Neural crest cell (in vitro differentiated cells): ENCODE measurements at regions not wholly inside any gene's neighbourhood (a gene's known extent, or its start where the extent isn't known, plus 50 kb on each side); places are given as distances from the start of the nearest gene placed in this dataset.

Experiments used
- DNase-seq: peaks from one replicate; pipeline ENCODE4 v3.0.0; 2021; ENCODE audit warnings: low read depth, mixed read lengths, low spot score
- H3K27ac Mint-ChIP-seq: one replicate; pipeline ENCODE4 v1.8.0; 2021; ENCODE audit warnings: mild to moderate bottlenecking, mixed read lengths; ENCODE audit not compliant: unreplicated experiment
- H3K27me3 Mint-ChIP-seq: 2 replicates; pipeline ENCODE4 v1.8.0; 2021; ENCODE audit warnings: low read depth, mild to moderate bottlenecking, mixed read lengths
- H3K36me3 Mint-ChIP-seq: 2 replicates; pipeline ENCODE4 v1.8.0; 2021; ENCODE audit warnings: low read depth, mild to moderate bottlenecking, mixed read lengths
- H3K4me1 Mint-ChIP-seq: 2 replicates; pipeline ENCODE4 v1.8.0; 2021; ENCODE audit warnings: mixed read lengths
- H3K4me3 Mint-ChIP-seq: one replicate; pipeline ENCODE4 v1.8.0; 2021; ENCODE audit warnings: mild to moderate bottlenecking, mixed read lengths
- H3K9me3 Mint-ChIP-seq: 2 replicates; pipeline ENCODE4 v1.8.0; 2021; ENCODE audit warnings: mixed read lengths
- TF ChIP-seq, protein P1 (sequence below): fragments of 200-600 bp; sonication (generic); conservative IDR thresholded peaks from 2 replicates; pipeline ENCODE4 v1.5.0; 2021; ENCODE audit warnings: antibody characterized with exemption, mild to moderate bottlenecking

DNA sequence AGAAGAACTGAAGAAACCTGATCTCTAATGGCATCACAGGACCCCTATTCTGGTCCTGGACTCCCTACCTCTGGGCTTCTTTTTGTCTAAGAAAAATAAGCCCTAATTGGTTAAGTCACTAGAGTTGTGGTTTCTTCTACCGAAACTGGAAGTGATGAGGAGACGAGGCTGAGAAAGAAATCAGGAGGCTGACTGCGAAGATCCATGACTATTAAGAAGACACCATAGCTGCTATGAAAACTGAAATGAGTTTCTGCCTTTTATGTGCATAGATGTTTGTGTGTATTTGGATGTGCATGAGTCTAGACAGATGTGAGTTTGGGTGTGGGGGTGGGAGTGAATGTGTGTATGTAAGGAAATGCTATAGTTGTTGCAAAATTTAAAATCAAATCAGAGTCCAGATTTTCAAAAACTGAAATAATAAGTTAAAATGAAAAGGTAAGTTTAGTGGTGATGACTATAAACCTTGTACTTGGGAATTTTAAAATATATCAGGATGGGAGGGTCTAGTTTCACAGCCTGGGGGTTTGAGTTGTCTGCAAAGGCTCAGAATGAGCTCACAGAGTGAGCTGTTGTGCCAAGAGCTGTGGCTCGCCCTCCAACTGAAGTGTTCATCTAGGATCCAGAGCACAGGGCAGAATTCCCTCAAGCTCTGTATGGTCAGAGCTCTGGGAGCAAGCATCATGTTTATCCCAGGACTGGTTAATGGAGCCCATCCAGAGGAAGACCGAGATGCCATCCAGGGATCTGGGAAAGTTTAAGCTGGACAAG lies 94.9 kb downstream of the VCPKMT start:
- Mint-ChIP-seq H3K9me3 (peaks cover 9% of the 10 kb centered on the region), H3K4me3 (no peak overlapping the region), H3K4me1 (no peaks in the 10 kb centered on the region), H3K27me3 (no peaks in the 10 kb centered on the region), H3K27ac (no peak overlapping the region), H3K36me3 (no peaks in the 10 kb centered on the region)
- no peak for DNase-seq
- TF ChIP-seq, protein P1, sequence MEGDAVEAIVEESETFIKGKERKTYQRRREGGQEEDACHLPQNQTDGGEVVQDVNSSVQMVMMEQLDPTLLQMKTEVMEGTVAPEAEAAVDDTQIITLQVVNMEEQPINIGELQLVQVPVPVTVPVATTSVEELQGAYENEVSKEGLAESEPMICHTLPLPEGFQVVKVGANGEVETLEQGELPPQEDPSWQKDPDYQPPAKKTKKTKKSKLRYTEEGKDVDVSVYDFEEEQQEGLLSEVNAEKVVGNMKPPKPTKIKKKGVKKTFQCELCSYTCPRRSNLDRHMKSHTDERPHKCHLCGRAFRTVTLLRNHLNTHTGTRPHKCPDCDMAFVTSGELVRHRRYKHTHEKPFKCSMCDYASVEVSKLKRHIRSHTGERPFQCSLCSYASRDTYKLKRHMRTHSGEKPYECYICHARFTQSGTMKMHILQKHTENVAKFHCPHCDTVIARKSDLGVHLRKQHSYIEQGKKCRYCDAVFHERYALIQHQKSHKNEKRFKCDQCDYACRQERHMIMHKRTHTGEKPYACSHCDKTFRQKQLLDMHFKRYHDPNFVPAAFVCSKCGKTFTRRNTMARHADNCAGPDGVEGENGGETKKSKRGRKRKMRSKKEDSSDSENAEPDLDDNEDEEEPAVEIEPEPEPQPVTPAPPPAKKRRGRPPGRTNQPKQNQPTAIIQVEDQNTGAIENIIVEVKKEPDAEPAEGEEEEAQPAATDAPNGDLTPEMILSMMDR: no peak

DNA sequence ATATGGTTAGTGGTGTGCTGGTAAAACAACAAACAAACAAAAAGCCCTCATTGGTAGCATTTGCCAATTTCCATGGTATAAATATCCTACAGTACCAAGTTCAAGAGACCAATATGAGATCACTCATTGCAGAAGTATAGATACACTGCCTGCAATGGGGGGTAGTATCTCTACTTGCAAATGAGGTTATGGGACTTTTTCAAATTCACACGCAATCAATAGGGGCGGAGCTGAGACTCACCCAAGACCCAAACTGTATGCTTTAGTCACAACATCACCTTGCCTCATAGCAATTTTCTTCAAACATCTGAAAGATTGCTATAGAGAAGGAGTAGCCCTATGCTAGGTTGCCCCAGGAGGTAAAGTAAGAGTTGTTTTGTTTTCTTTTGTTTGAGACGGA lies 93.7 kb downstream of the VCPKMT start:
- TF ChIP-seq, protein P1: no peak
- H3K27ac Mint-ChIP-seq: no peak overlapping the region
- peaks cover 9% of the 10 kb centered on the region for H3K9me3 Mint-ChIP-seq
- H3K36me3 Mint-ChIP-seq: no peaks in the 10 kb centered on the region
- DNase-seq: no peak
- peaks cover 1% of the 10 kb centered on the region for H3K4me1 Mint-ChIP-seq
- H3K4me3 Mint-ChIP-seq: no peak overlapping the region
- no peaks in the 10 kb centered on the region for H3K27me3 Mint-ChIP-seq

DNA sequence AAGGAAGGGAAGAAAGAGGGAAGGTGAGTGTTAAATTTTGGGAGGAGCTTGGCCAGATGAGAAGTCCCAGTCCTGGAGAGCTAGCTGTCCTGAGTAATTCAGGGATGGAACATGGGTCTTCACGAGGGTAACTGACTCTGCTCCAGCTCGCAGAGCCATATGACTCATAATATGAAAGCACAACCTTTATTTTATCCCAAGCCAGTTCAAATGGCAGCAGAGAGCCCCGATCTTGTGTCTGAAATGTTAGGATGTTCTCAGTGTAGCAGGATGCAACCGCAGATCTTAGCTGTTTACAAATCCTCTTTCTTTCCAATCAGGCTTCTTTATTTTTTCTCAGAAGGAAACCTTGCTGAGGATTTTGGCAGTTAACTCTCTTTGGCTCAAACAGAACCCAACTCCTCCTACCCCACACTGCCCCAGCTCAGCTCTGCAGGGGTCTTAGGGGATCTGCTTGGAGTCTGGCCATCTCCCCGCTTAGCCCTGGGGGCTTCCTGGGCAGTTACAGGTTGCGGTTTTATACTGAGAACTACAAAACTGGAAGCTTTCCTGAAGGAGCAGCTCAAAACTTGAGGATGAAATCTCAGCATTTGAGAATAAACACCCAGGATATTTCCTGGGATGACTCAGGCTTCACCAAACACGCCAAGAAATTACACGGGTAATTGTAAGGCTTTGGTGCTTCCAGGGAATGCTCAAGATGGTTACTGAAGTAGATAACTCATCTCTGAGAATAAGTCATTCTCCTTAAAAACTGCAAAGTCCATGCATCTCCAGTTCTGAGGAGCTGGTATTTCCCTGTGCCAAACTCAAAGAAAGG lies 92.5 kb downstream of the VCPKMT start:
- H3K36me3 Mint-ChIP-seq: no peaks in the 10 kb centered on the region
- H3K4me3 Mint-ChIP-seq: no peak overlapping the region
- peaks cover 10% of the 10 kb centered on the region for H3K4me1 Mint-ChIP-seq
- no peak for DNase-seq
- H3K9me3 Mint-ChIP-seq: peaks cover 9% of the 10 kb centered on the region
- no peak overlapping the region for H3K27ac Mint-ChIP-seq
- TF ChIP-seq, protein P1: no peak
- H3K27me3 Mint-ChIP-seq: no peaks in the 10 kb centered on the region

DNA sequence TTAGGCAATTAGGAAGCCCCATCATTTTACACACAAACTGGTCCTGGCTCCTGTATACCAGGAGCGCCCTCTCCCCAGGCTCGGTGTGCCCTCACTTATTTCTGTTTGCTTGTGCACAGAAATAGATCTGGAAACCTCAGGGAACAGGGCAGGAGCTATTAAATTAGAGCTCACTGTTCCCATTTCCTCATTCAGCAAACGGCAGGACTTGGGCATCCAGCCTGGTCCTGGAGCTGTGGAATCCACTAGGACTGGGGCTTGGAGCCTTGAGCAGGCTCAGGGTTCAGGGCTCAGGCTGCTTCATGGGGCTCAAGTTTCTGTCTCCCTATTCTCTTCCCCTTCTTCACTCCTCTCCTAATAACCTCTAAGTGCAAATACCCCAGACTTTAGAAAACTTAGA lies 91.3 kb downstream of the VCPKMT start:
- H3K9me3 Mint-ChIP-seq: peaks cover 5% of the 10 kb centered on the region
- no peak for DNase-seq
- H3K27ac Mint-ChIP-seq: no peak overlapping the region
- no peaks in the 10 kb centered on the region for H3K36me3 Mint-ChIP-seq
- H3K4me1 Mint-ChIP-seq: peaks cover 10% of the 10 kb centered on the region
- no peaks in the 10 kb centered on the region for H3K27me3 Mint-ChIP-seq
- no peak overlapping the region for H3K4me3 Mint-ChIP-seq
- TF ChIP-seq, protein P1: no peak

DNA sequence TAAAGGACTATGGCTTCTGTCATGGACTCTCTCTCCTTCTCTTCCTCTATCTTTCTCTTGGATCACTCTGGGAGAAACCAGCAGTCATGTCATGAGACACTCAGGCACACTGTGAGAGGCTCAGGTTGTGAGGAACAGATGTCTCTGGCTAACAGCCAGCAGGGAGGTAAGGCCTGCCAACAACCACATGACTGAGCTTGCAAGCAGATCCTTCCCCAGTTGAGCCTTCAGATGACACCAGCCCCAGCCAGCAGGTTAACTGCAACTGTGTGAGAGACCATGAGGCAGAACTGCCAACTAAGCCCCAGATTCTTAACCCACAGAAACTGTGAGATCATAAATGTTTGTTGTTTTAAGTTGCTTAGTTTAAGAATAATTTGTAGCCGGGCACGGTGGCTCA lies 90.6 kb downstream of the VCPKMT start:
- TF ChIP-seq, protein P1: no peak
- Mint-ChIP-seq H3K4me3 (no peak overlapping the region), H3K4me1 (peaks cover 10% of the 10 kb centered on the region), H3K27me3 (no peaks in the 10 kb centered on the region), H3K27ac (no peak overlapping the region), H3K9me3 (peaks cover 2% of the 10 kb centered on the region), H3K36me3 (no peaks in the 10 kb centered on the region)
- no peak for DNase-seq
